ENCODE measurements at regions not wholly inside any gene's neighbourhood (a gene's known extent, or its start where the extent isn't known, plus 50 kb on each side); places are given as distances from the start of the nearest gene placed in this dataset.
"Not testable (repeated sequence)": the region's sequence is repeated elsewhere in the genome, so short reads cannot be mapped to it uniquely, and the experiment has no call there.

- DNase-seq = no peak
Measured at GRCh38 chr1:230591678-230592077, 50.6 kb upstream of the COG2 start.

GRCh38 chr1:230589951-230590350 lies 52.3 kb upstream of the COG2 start:
- no peak for DNase-seq

DNA sequence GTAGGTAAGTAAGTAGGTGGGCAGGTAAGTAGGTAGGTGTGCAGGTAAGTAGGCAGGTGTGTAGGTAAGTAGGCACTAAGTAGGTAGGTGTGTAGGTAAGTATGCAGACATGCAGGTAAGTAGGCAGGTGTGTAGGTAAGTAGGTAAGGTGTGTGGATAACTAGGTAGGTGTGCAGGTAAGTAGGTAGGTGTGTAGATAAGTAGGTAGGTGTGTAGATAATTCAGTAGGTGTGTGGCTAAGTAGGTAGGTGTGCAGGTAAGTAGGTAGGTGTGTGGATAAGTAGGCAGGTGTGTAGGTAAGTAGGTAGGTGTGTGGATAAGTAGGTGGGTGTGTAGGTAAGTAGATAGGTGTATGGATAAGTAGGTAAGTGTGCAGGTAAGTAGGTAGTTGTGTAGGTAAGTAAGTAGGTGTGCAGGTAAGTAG lies 53.9 kb upstream of the COG2 start:
- DNase-seq = no peak

DNA sequence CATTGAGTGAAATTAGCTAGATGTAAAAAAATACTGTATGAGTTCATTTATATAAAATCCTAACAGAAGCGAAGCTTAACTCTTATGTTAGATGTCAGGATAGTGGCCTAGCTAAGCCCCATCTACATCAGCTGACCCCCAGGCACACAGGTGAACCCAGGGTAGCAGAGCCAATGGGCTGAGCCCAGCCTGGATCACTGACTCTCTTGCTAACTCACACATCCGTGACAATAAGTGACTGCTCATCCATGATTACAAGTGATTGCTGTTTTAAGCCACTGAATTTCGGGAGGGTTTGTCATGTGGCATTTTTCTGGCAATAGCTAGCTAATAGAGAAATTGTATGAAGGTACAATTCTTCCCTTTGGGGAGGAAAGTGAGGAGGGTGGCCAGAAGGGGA lies 55.2 kb upstream of the COG2 start:
- no peak for DNase-seq

GRCh38 chr1:230584660-230585059 lies 57.6 kb upstream of the COG2 start:
- no peak for DNase-seq

GRCh38 chr1:230581446-230582079 lies 60.7 kb upstream of the COG2 start:
- no peak for DNase-seq

DNA sequence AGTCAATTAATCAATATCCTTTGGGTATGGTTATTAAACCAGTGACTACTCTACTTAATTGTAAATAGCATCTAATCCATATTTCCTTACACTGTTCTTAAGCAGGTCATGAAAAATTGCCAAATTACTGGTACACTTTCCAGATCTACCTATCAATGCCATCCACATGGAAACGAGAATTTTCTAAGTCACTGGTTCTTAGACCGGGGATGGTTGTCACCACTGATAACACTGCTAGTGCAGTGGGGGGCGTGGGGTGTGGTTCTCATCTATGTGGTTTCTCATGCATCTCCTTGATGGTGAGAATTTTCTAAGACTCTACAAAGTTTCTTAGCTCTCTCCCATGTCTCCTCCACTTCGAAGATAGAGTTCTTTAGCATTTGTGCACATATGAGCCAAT lies 63.7 kb upstream of the COG2 start:
- DNase-seq = no peak

DNA sequence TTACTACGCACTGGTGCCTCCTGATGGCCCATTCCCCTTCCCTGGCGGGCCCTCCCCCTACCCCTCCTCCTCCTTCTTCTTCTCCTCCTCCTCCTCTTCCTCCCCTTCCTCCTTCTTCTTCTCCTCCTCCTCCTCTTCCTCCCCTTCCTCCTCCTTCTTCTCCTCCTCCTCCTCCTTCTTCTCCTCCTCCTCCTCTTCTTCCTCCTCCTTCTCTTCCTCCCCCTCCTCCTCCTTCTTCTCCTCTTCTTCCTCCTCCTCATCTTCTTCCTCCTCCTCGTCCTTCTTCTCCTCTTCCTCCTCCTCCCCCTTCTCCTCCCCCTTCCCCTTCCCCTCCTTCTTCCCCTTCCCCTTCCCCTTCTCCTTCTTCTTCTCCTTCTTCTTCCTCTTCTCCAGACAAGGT lies 64.7 kb upstream of the COG2 start:
- DNase-seq = no peak

DNA sequence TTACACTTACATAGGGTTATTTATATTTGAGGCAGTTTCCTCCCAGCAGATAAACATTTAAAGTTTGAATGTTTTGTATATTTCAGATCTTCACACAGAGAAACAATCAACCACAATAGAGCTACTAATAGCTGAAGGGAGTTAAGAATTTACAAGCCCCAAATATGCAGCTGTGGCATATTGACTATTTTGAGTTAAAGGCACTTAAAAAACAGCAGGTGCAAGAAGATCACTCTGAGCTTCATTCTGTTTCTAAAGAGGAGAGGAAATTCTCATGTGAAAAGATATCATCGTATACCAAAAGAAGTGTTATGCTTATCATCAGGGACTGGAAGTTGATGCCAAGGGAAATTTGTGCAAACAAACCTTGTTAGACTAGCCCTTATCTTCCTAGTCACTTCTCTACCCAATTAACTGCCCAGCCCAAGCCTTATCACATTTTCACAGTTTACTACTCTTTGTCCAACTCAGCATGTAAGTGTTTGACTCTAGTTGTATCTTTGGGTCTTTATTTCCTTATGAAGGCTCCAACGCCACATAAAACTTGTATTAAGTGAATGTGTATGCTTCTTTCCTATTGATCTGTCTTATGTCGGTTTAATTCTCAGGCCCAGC lies 66.3 kb upstream of the COG2 start:
- no peak for DNase-seq

DNA sequence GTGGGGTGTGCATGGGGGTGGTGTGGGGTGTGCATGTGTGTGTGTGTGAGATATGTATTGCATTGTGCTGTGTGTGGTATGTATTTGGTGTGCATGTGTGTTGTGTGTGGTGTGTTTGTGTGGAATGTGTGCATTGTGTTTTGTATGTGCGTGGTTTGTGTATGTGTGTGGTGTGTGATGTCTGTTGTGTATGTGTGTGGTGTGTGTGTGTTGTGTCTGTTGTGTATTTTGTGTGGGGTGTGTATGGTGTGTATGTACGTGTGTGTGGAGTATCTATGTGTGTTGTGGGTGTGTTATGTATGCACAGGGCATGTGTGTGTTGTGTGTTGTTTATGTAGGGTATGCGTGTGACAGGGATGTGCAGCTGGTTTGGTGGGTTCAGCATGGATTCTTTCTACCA lies 67.8 kb upstream of the COG2 start:
- no peak for DNase-seq

DNA sequence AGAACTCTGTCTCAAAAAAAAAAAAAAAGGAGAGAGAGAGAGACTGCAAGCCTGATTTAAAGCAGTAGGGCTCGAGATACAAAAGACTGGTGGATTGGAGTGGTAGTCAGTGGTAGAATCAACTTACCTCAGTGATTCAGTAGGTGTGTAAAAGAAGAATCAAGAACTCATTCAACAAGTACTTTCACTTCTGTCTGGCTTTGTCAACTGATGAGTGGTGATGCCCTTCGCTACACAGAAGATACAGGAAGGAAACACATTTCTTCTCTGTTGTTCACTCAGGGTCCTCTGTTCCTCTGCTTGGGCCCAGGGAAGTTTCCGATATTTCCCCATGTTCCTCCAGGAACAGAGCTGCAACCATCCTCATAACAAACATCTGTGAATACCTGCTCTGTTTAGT lies 68.6 kb upstream of the COG2 start:
- no peak for DNase-seq

- no peak for DNase-seq
Measured at GRCh38 chr1:230572121-230573105, 69.9 kb upstream of the COG2 start.

GRCh38 chr1:230570724-230571360 lies 71.4 kb upstream of the COG2 start:
- no peak for DNase-seq

DNA sequence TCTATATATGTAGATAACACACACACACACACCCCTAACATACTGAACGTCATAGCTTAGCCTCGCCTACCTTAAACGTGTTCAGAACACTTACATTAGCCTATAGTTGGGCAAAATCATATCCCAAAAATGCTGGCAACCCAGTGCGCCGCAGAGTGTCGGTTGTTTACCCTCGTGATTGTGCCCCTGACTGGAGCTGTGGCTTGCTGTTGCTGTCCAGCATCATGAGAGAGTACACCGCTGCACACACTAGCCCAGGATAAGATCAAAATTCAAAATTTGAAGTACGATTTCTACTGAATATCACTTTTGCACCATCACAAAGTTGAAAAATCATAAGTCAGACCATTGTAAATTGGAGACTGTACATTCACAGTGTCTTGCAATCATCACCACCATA lies 73.1 kb upstream of the COG2 start:
- DNase-seq = no peak

DNA sequence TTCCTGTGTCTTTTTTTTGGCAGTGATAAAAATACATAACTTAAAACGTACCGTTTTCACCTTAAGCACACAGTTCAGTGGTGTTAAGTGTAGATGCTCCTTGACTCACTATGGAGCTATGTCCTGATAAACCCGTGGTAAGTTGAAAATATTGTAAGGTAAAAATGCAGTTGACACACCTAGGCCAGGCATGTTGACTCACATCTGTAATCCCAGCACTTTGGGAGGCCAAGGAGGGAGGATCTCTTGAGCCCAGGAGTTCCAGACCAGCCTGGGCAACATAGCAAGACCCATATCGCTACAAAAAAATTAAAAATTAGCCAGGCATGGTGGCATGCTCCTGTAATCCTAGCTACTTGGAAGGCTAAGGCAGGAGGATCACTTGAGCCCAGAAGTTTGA lies 73.6 kb upstream of the COG2 start:
- DNase-seq = no peak

DNA sequence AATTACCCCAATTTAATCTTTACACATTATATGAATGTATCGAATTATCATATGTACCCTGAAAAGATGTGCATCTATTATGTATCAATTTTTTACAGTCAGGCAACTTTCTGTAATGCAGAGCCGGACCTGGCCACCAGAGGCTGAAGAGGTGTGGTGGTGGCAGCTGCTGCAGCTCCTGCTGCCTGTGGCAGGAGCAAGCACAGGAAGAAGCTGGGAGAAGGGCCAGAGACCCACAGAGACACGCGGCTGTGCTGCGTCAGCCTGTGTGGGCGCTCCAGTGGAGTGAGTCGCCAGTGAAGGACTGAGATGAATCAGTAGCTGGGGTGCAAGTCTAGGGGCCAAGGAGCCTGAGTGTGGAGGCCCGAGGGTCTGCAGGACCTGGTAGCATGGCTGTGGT lies 74.3 kb upstream of the COG2 start:
- no peak for DNase-seq

DNA sequence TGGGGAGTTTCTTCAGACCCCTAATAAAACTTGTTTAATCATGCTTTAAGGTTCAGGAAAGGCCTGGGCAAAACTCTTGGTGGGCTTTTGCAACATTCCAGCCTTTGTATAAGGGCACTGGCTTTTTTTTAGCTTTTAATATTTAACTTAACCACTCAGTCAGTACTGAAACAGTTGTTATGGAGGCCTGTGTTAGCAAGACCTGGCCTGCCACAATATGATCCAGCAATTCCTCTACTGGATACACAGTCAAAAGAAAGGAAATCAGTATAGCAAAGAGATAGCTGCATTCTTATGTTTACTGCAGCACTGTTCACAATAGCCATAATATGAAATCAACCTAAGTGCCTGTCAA lies 75.1 kb upstream of the COG2 start:
- DNase-seq = no peak

DNA sequence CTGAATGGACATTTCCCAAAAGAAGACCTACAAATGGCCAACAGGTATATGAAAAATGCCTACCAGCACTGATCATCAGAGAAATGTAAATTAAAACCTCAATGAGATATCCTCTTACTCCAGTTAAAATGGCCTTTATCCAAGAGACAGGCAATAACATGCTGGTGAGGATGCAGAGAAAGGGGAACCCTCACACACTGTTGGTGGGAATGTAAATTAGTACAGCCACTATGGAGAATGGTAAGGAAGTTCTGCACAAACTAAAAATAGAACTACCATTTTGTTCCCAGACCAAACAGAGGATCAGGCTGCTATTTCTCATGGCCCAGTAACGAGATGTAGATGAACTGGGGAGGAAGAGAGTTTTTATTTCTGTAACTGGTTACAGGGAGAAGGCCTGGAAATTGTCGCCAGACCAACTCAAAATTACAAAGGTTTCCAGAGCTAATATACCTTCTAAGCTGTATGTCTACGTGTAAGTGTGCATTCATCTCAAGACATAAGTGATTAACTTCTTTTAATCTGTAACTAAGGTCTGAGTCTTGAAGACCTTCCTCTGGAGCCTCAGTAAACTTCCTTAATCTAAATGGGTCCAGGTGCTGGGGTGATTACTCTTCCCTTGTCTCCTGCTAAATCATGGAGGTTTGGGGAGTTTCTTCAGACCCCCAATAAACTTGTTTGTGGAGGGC lies 75.6 kb upstream of the COG2 start:
- DNase-seq = not testable (repeated sequence)

DNA sequence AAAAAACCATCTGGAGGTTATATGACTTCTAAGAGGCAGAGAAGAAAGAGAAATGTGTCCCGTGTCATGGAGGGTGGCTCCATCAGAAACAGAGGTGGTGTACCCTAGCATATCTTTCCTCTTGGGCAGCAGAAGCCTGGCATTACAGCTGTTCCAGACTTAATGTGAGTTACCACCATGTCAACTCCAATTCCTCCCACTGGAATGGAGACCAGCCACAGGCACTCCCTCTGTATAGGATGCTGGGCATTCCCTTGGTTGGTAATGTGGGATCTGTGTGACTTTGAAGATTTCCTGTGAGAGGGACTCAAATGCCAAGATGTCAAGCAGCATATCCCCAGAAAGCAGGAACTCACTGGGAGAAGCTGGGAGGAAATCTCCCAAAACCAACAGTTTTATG lies 77.1 kb upstream of the COG2 start:
- DNase-seq = no peak

DNA sequence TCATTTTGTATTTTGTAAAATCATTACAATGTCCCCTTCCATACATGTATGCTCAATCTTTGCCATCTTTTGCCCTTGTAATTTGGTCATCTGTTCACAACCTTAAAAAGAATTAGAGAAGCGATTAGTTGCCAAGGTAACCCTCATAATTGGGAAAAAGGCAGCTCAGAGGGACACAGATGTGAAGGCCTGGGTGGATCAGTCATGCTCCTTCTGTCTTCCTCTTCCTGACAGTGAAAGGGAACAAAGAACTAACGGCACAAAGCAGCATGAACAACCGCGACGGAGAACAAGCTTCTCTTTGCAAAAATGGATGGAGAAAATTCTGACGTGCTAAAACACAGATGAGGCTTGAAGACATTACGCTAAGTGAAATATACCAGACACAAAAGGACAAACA lies 78.7 kb upstream of the COG2 start:
- DNase-seq = no peak

GRCh38 chr1:230561570-230561969 lies 80.7 kb upstream of the COG2 start:
- DNase-seq = no peak

DNA sequence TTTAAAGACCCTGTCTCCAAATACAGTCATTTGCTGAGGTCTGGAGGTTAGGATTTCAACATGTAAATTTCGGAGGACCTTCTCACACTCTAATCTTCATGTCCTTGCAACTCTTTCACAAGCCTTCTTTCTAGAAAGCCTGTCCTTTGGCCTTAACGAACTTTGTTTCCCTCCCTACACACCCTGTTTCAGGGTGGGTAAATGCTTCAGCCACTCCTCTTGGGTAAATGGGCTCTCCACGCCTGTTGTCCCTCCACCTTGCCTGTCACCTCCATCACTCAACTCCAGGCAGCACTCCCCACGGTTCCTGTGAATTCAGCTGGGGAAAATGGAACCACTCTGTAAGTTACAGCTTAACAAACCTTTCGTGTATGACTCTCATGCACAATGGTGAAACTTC lies 84.0 kb upstream of the COG2 start:
- no peak for DNase-seq

DNA sequence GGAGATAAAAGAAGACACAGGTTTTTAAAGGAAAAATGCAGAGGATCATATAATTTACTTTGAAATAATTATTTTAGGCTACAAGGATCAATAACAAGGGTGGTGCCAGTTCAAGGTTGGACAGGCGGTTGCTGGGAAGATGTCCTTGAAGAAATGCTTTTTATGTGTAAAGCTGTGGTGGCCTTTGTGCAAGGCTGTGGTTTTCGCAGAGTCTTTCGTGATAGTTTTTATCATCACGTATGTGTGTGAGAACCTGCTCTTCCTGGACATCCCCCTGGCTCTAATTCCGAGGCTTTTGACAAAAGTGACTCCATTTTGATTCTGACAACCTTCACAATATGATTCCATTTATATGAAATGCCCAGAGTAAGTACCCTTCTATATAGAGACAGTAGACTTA lies 85.8 kb upstream of the COG2 start:
- DNase-seq = no peak
